HG03135 (cell line): ENCODE measurements at regions not wholly inside any gene's neighbourhood (a gene's known extent, or its start where the extent isn't known, plus 50 kb on each side); places are given as distances from the start of the nearest gene placed in this dataset.
"Not testable (repeated sequence)": the region's sequence is repeated elsewhere in the genome, so short reads cannot be mapped to it uniquely, and the experiment has no call there.

Experiments
- ATAC-seq: cut with Tn5 transposase; IDR thresholded peaks from one replicate; pipeline ENCODE4 v1.9.1; 2021; ENCODE audit warnings: mild to moderate bottlenecking, moderate library complexity; ENCODE audit not compliant: unreplicated experiment

GRCh38 chr6:135129136-135129856, 51.8 kb upstream of the MYB start:
- peak; percentile 62 for ATAC-seq

DNA sequence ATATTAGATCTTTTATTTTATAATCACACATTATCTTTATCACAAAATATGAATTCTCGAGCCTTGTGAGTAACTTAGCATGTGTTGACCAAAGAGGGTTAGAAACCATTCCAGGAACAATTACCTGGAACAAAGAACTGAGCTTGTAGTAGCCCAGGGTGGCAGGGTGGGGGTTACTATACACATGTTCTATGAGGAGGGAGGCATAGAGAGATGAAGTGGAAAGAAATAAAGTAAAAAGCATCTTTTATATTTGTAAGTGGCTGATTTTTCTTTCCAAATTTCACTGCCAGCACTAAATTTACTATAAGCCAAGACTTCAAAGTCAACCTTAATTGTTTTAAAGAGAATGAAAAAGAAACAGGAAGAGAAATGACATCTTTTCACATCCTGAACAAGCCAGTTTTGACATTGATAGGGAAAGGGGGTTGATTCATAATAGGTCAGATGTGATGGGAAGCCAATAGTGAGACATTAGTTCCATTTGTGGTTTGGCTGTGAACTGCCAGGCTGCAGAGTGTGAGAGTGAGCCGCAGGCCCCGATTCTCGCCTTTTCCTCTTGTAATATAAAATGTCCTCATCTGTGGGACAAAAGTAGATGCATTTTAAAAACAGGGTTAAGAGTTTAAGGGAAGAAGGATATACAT, 52.7 kb upstream of the MYB start:
- ATAC-seq, result peak; percentile 84

DNA sequence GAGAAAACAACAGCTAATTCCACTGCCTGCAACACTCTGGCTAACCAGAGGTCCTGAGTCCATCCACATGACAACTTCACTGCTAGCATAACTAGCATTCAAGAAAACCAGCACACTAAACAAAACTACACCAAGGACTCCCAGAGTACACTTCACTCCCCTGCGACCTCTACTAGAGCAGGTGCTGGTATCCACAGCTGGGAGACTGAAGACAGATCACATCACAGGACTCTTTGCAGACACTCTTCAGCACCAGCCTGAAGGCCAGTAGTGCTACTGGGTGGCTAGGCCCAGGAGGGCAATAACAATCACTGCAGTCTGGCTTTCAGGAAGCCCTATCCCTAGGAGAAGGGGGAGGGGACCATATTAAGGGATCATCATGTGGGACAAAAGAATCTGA, 54.4 kb upstream of the MYB start:
- no peak for ATAC-seq

GRCh38 chr6:135126034-135126433, 55.1 kb upstream of the MYB start:
- ATAC-seq, result no peak

- ATAC-seq, result no peak
Measured at GRCh38 chr6:135121434-135121833, 59.7 kb upstream of the MYB start.

DNA sequence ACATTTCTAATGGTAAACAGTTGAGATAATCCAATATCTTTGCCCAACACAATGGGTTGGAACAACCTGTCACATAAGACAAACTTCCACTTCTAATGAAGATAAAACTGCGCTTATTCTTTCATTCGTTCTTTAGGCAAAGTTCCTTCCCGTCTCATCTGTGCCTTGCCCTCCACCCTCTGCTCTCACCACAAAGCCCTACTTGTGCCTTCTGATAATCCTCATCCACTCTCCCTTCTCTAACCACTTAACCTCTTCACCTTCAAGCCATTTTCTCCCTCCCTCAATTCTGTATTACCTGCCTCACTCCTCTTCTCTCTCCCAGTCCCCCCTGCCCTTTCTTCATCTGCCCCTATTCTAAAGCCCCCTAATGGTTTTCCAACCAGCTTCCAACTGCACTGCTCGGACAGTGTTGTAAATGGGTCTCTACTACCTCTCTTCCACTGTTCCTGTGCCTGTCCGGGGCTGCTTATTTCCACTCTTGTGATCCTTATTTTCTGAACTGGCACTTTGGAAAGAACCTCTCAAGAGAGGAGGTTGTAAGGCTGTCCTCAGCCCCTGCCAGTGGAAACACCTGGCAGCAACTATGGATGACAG, 62.9 kb upstream of the MYB start:
- no peak for ATAC-seq

DNA sequence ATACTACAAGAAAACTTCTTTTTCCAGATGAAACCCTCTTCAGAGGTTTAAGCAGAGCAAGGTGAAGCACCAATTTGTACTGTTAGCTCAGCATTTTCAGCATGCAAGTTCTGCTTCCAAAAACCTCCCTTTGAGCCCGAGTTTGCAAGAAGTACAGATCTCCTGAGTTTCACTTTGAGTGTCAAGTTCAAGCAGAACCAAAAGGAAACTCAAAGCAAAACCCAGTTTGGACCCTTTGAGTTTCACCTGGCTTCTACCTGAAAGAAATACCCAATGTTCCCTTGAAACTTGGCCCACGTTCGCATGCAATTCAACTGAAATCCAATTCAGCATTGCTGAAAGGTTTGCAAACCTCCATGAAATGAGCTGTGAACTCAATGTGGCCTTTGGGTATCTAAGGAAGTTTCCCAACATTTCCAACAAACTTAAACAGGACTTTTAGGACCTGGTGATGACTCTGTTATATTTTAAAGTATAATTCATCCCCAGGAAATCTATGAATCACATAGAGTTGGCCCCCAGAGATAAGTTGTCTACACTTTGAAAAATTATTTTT, 62.9 kb upstream of the HBS1L start:
- no peak for ATAC-seq

DNA sequence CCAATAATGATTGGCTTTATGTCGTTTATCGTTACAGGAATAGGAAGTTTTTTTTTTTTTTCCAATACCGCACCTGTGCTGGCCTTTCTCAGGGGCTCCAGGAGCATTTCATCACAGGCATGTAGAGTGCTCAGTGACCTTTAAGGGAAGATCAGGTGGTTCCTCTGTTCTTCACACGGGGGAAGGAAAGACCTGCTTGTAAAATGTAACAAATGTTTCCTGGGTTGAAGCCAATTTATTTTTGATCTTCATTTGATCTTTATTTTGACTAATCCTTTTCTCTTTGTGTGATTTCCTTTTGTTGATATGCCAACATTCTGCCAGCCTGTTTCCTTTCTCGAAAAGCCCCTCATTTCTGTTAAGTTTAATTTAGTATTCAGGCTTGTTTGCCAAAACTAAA, 61.9 kb upstream of the HBS1L start:
- no peak for ATAC-seq

- no peak for ATAC-seq
Measured at GRCh38 chr6:135115834-135116233, 61.2 kb upstream of the HBS1L start.

GRCh38 chr6:135115411-135115810, 60.8 kb upstream of the HBS1L start:
- ATAC-seq, result no peak

GRCh38 chr6:135114355-135115145, 59.9 kb upstream of the HBS1L start:
- ATAC-seq, result peak; percentile 72

- no peak for ATAC-seq
Measured at GRCh38 chr6:135113860-135114259, 59.2 kb upstream of the HBS1L start.

- ATAC-seq, result not testable (repeated sequence)
Measured at GRCh38 chr6:135112951-135113350, 58.3 kb upstream of the HBS1L start.

DNA sequence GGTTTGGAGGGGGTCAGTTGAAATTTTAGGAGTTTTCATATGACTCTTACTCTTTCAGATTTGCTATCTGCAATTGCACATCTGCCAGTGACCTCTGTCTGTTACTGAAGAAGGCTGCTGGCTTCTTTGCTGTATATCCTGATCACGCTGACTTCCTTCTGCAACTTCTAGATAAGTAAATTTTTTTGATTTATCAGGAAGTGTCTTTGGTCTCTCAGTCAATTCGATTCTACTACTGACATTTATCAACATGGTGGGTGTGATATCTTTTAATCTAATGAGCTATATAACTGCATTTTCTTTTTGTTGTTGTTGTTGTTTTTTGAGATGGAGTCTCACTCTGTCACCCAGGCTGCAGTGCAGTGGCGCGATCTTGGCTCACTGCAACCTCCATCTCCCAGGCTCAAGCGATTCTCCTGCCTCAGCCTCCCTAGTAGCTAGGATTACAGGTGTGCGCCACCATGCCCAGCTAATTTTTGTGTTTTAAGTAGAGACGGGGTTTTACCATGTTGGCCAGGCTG, 55.7 kb upstream of the HBS1L start:
- ATAC-seq, result not testable (repeated sequence)

GRCh38 chr6:135109761-135110160, 55.1 kb upstream of the HBS1L start:
- ATAC-seq, result no peak

DNA sequence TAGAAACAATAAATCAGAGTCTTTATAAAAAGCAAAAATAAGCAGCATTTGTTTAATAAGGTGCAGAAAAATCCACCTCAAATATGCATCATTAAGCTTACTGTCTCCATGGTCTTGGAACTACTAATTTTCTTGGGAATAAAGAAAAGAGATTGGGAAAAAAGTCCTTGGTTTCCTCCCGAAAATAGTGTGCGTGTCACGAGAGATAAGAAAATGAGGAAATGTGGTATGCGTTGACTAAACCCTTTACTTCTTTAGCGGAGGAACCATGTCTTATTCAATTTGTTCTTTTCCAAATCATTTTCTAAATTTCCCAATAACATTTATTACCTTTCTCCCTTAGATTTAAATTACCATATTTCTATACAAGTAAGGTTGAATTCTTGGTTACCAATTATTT, 54.1 kb upstream of the HBS1L start:
- ATAC-seq, result no peak

DNA sequence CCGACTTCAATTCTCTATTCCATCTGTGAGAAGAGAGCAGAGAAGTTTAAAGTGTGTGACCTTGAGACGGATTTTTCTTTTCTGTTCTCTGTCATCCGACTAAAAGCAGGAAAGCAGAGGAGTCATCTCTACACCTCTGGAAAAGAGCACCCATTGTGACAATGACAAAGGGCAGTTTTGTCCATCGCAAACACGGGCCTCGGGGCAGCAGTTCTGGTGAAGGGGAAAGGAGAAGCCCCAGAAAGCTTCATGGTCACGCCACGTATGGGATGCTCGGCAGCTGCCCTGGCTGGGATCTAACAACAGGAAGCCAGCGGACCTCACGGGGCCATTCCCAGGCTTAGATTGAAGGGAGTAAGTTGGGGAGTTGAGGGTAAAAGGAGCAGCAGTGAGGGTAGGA, 52.0 kb upstream of the HBS1L start:
- no peak for ATAC-seq

- ATAC-seq, result no peak
Measured at GRCh38 chr6:135105710-135106109, 51.1 kb upstream of the HBS1L start.

- no peak for ATAC-seq
Measured at GRCh38 chr6:135105299-135105698, 50.7 kb upstream of the HBS1L start.
